ENCODE measurements at regions not wholly inside any gene's neighbourhood (a gene's known extent, or its start where the extent isn't known, plus 50 kb on each side); places are given as distances from the start of the nearest gene placed in this dataset.

GRCh38 chr12:105555556-105556295, 225.2 kb downstream of the C12orf75 start:
- intact Hi-C loops (cut with micrococcal nuclease; ENCODE audit: unreplicated experiment) (no loop called here), in situ Hi-C loops (cut with MboI) (no loop called here)
- no peak overlapping the region for H2AFZ ChIP-seq (ENCODE audit: control insufficient read depth, low read depth, low read length)
- no peak for TF ChIP-seq ESRRA (IDR thresholded peaks at IDR 0.05; ENCODE audit: low read length)
- no peak for TF ChIP-seq SREBF2 (IDR thresholded peaks at IDR 0.05; ENCODE audit: low read length)
- TF ChIP-seq CBX5 (IDR thresholded peaks at IDR 0.05; ENCODE audit: low read depth): no peak
- TF ChIP-seq, protein P1, sequence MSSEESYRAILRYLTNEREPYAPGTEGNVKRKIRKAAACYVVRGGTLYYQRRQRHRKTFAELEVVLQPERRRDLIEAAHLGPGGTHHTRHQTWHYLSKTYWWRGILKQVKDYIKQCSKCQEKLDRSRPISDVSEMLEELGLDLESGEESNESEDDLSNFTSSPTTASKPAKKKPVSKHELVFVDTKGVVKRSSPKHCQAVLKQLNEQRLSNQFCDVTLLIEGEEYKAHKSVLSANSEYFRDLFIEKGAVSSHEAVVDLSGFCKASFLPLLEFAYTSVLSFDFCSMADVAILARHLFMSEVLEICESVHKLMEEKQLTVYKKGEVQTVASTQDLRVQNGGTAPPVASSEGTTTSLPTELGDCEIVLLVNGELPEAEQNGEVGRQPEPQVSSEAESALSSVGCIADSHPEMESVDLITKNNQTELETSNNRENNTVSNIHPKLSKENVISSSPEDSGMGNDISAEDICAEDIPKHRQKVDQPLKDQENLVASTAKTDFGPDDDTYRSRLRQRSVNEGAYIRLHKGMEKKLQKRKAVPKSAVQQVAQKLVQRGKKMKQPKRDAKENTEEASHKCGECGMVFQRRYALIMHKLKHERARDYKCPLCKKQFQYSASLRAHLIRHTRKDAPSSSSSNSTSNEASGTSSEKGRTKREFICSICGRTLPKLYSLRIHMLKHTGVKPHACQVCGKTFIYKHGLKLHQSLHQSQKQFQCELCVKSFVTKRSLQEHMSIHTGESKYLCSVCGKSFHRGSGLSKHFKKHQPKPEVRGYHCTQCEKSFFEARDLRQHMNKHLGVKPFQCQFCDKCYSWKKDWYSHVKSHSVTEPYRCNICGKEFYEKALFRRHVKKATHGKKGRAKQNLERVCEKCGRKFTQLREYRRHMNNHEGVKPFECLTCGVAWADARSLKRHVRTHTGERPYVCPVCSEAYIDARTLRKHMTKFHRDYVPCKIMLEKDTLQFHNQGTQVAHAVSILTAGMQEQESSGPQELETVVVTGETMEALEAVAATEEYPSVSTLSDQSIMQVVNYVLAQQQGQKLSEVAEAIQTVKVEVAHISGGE (CRISPR knock-in tag; IDR thresholded peaks at IDR 0.05): no peak
- no peak for TF ChIP-seq JUNB (IDR thresholded peaks at IDR 0.05)
- no peak for TF ChIP-seq TBL1XR1 (IDR thresholded peaks at IDR 0.05; ENCODE audit: low read depth, low read length)
- TF ChIP-seq, protein P2, sequence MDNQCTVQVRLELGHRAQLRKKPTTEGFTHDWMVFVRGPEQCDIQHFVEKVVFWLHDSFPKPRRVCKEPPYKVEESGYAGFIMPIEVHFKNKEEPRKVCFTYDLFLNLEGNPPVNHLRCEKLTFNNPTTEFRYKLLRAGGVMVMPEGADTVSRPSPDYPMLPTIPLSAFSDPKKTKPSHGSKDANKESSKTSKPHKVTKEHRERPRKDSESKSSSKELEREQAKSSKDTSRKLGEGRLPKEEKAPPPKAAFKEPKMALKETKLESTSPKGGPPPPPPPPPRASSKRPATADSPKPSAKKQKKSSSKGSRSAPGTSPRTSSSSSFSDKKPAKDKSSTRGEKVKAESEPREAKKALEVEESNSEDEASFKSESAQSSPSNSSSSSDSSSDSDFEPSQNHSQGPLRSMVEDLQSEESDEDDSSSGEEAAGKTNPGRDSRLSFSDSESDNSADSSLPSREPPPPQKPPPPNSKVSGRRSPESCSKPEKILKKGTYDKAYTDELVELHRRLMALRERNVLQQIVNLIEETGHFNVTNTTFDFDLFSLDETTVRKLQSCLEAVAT (IDR thresholded peaks at IDR 0.05): no peak
- TF ChIP-seq HDAC6 (IDR thresholded peaks at IDR 0.05; ENCODE audit: unreplicated experiment): no peak
- H3K9ac ChIP-seq (ENCODE audit: control insufficient read depth, insufficient read depth, low read length): no peak overlapping the region
- no peak for ATAC-seq
- no peaks in the 10 kb centered on the region for H4K20me1 ChIP-seq (ENCODE audit: control insufficient read depth, insufficient read depth)
- no TSS peak for BruUV-seq (replicated peaks)
- ChIA-PET RAD21 (ENCODE audit: unreplicated experiment) (no interaction called here), SMC1A (ENCODE audit: uncharacterized antibody, unreplicated experiment) (no interaction called here), POLR2A (no interaction called here), CTCF (no interaction called here)
- no peaks in the 10 kb centered on the region for H3K79me2 ChIP-seq (ENCODE audit: control insufficient read depth, insufficient read depth, low read length)
- H3K27ac ChIP-seq (ENCODE audit: control insufficient read depth, insufficient read depth): no peak overlapping the region
- H3K36me3 ChIP-seq (ENCODE audit: control insufficient read depth in 2 of 2, insufficient read depth in 2 of 2, low read length in 1 of 2): no peaks in the 10 kb centered on the region
- H3K27me3 ChIP-seq (replicated peaks in 1 of 2; ENCODE audit: control insufficient read depth in 2 of 2, insufficient read depth in 2 of 2, low read length in 1 of 2): no peaks in the 10 kb centered on the region
- H3K4me1 ChIP-seq (ENCODE audit: control insufficient read depth, insufficient read depth, low read length): no peaks in the 10 kb centered on the region
- DNase-seq (ENCODE audit: low read depth, low spot score): no peak
- WGBS (ENCODE audit: insufficient coverage, insufficient replicate concordance, low lambda C conversion rate, missing lambda C conversion rate): 56% methylated on average over 10 of the region's 10 CpGs
- H3K9me3 ChIP-seq (replicated peaks; ENCODE audit: control insufficient read depth, insufficient read depth, low read length): no peaks in the 10 kb centered on the region
- no peak overlapping the region for H3K4me3 ChIP-seq
- H3K4me2 ChIP-seq (ENCODE audit: control insufficient read depth, insufficient read depth): no peak overlapping the region
- no peak for FAIRE-seq
